ENCODE measurements at regions not wholly inside any gene's neighbourhood (a gene's known extent, or its start where the extent isn't known, plus 50 kb on each side); places are given as distances from the start of the nearest gene placed in this dataset.

GRCh38 chr16:7086822-7087616, 245.6 kb upstream of the RBFOX1 start:
- H3K27me3 ChIP-seq (ENCODE audit: insufficient read depth, low read length) = no peaks in the 10 kb centered on the region
- no peaks in the 10 kb centered on the region for H3K4me1 ChIP-seq (ENCODE audit: control insufficient read depth in 1 of 2, insufficient read depth in 2 of 2, low read length in 2 of 2)
- no peak overlapping the region for H3K9ac ChIP-seq (ENCODE audit: low read length)
- no peaks in the 10 kb centered on the region for H3K36me3 ChIP-seq (ENCODE audit: control insufficient read depth in 1 of 2, insufficient read depth in 2 of 2, low read length in 2 of 2)
- H3K27ac ChIP-seq (ENCODE audit: low read depth, low read length) = no peak overlapping the region
- WGBS (ENCODE audit: extremely low coverage, insufficient coverage, insufficient read length) = no CpG with 5 or more reads among the region's 21 CpGs
- no peak overlapping the region for H2AK5ac ChIP-seq (ENCODE audit: low read length)
- DNase-seq = peak in 1 of 2 donors; percentile 28
- H2BK5ac ChIP-seq (ENCODE audit: low read depth, low read length, poor library complexity) = no peak overlapping the region
- no peak overlapping the region for H4K8ac ChIP-seq (ENCODE audit: low read depth, low read length)
- H4K12ac ChIP-seq (ENCODE audit: low read depth, low read length) = no peak overlapping the region
- no peak overlapping the region for H4K91ac ChIP-seq (ENCODE audit: low read depth, low read length)
- H3K4me2 ChIP-seq (ENCODE audit: low read length) = no peak overlapping the region
- H2BK120ac ChIP-seq (ENCODE audit: insufficient read depth, low read length, poor library complexity) = no peak overlapping the region
- H3K18ac ChIP-seq (ENCODE audit: low read length) = no peak overlapping the region
- no peaks in the 10 kb centered on the region for H3K79me2 ChIP-seq (ENCODE audit: control insufficient read depth, insufficient read depth, low read length, poor library complexity)
- H3K79me1 ChIP-seq (ENCODE audit: low read length) = no peaks in the 10 kb centered on the region
- no peaks in the 10 kb centered on the region for H3K9me3 ChIP-seq (ENCODE audit: insufficient read depth, low read depth, low read length)
- no peak overlapping the region for H2BK12ac ChIP-seq (ENCODE audit: low read length)
- no peak overlapping the region for H2AFZ ChIP-seq (ENCODE audit: insufficient read depth, low read length, poor library complexity)
- H3K14ac ChIP-seq (ENCODE audit: low read length) = no peak overlapping the region
- no peak overlapping the region for H3K23ac ChIP-seq (ENCODE audit: low read length)
- H3K4ac ChIP-seq (ENCODE audit: low read depth, low read length) = no peak overlapping the region
- no peak overlapping the region for H3K4me3 ChIP-seq (ENCODE audit: low read depth, low read length)

DNA sequence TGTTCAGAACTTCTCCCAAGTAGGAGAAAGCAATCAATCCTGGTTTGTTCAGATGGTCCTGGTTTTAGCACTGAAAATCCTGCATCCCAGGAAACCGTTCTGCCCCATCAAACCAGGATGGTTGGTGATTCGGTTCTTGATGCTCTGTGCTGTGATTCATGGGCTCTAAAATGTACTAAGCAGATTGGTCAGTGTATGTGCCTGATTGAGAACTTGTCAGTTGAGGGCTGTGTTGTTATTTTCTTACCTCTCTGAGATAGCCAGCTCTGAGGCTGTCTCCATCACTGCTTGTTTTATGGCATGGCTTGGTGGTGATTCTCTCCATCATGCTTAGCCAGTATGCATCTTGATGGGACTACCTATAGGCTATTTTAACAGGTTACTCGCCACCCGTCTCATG, 246.9 kb upstream of the RBFOX1 start:
- Histone ChIP-seq H4K91ac (ENCODE audit: low read depth, low read length) (no peak overlapping the region), H3K4me3 (ENCODE audit: low read depth, low read length) (no peak overlapping the region), H2AFZ (ENCODE audit: insufficient read depth, low read length, poor library complexity) (no peak overlapping the region), H3K4ac (ENCODE audit: low read depth, low read length) (no peak overlapping the region), H2BK5ac (ENCODE audit: low read depth, low read length, poor library complexity) (no peak overlapping the region), H4K8ac (ENCODE audit: low read depth, low read length) (no peak overlapping the region), H2BK120ac (ENCODE audit: insufficient read depth, low read length, poor library complexity) (no peak overlapping the region), H3K79me1 (ENCODE audit: low read length) (no peaks in the 10 kb centered on the region), H3K27ac (ENCODE audit: low read depth, low read length) (no peak overlapping the region), H3K9me3 (ENCODE audit: insufficient read depth, low read depth, low read length) (no peaks in the 10 kb centered on the region), H3K18ac (ENCODE audit: low read length) (no peak overlapping the region), H3K14ac (ENCODE audit: low read length) (no peak overlapping the region), H3K36me3 (ENCODE audit: control insufficient read depth in 1 of 2, insufficient read depth in 2 of 2, low read length in 2 of 2) (no peaks in the 10 kb centered on the region), H2AK5ac (ENCODE audit: low read length) (no peak overlapping the region), H3K9ac (ENCODE audit: low read length) (no peak overlapping the region), H3K4me2 (ENCODE audit: low read length) (no peak overlapping the region), H3K4me1 (ENCODE audit: control insufficient read depth in 1 of 2, insufficient read depth in 2 of 2, low read length in 2 of 2) (no peaks in the 10 kb centered on the region), H3K23ac (ENCODE audit: low read length) (no peak overlapping the region), H4K12ac (ENCODE audit: low read depth, low read length) (no peak overlapping the region), H3K27me3 (ENCODE audit: insufficient read depth, low read length) (no peaks in the 10 kb centered on the region), H2BK12ac (ENCODE audit: low read length) (no peak overlapping the region), H3K79me2 (ENCODE audit: control insufficient read depth, insufficient read depth, low read length, poor library complexity) (no peaks in the 10 kb centered on the region)
- WGBS (ENCODE audit: extremely low coverage, insufficient coverage, insufficient read length) = no CpG with 5 or more reads among the region's 4 CpGs
- DNase-seq = no peak

DNA sequence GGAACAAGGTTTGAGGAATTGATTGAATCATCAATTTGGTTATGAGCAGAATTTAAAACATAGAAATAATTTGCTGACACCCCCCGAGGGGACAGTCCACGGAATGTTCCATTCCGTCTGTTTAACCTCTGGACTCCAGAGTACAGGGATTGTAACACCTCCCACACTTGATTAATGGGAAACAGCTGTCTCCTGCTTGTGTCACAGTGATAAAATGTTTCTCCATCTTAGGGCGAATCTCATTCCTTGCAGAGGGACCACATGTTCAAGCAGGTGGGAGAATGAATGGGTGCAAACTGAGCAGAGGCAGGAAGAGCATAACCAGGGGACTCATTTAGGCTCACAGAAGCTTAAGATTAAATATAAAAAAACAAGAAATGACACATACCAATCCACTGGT, 249.5 kb upstream of the RBFOX1 start:
- no peak overlapping the region for H2AK5ac ChIP-seq (ENCODE audit: low read length)
- DNase-seq = no peak
- H3K4me3 ChIP-seq (ENCODE audit: low read depth, low read length) = no peak overlapping the region
- H3K18ac ChIP-seq (ENCODE audit: low read length) = no peak overlapping the region
- no peaks in the 10 kb centered on the region for H3K27me3 ChIP-seq (ENCODE audit: insufficient read depth, low read length)
- no peaks in the 10 kb centered on the region for H3K4me1 ChIP-seq (ENCODE audit: control insufficient read depth in 1 of 2, insufficient read depth in 2 of 2, low read length in 2 of 2)
- H3K14ac ChIP-seq (ENCODE audit: low read length) = no peak overlapping the region
- no peak overlapping the region for H2BK12ac ChIP-seq (ENCODE audit: low read length)
- WGBS (ENCODE audit: extremely low coverage, insufficient coverage, insufficient read length) = no CpG with 5 or more reads among the region's 4 CpGs
- no peak overlapping the region for H4K91ac ChIP-seq (ENCODE audit: low read depth, low read length)
- H4K12ac ChIP-seq (ENCODE audit: low read depth, low read length) = no peak overlapping the region
- no peak overlapping the region for H2BK120ac ChIP-seq (ENCODE audit: insufficient read depth, low read length, poor library complexity)
- H3K9ac ChIP-seq (ENCODE audit: low read length) = no peak overlapping the region
- no peak overlapping the region for H2BK5ac ChIP-seq (ENCODE audit: low read depth, low read length, poor library complexity)
- H3K79me2 ChIP-seq (ENCODE audit: control insufficient read depth, insufficient read depth, low read length, poor library complexity) = no peaks in the 10 kb centered on the region
- no peak overlapping the region for H4K8ac ChIP-seq (ENCODE audit: low read depth, low read length)
- no peaks in the 10 kb centered on the region for H3K9me3 ChIP-seq (ENCODE audit: insufficient read depth, low read depth, low read length)
- H3K36me3 ChIP-seq (ENCODE audit: control insufficient read depth in 1 of 2, insufficient read depth in 2 of 2, low read length in 2 of 2) = no peaks in the 10 kb centered on the region
- H2AFZ ChIP-seq (ENCODE audit: insufficient read depth, low read length, poor library complexity) = no peak overlapping the region
- H3K4ac ChIP-seq (ENCODE audit: low read depth, low read length) = no peak overlapping the region
- H3K23ac ChIP-seq (ENCODE audit: low read length) = no peak overlapping the region
- no peaks in the 10 kb centered on the region for H3K79me1 ChIP-seq (ENCODE audit: low read length)
- no peak overlapping the region for H3K27ac ChIP-seq (ENCODE audit: low read depth, low read length)
- no peak overlapping the region for H3K4me2 ChIP-seq (ENCODE audit: low read length)

DNA sequence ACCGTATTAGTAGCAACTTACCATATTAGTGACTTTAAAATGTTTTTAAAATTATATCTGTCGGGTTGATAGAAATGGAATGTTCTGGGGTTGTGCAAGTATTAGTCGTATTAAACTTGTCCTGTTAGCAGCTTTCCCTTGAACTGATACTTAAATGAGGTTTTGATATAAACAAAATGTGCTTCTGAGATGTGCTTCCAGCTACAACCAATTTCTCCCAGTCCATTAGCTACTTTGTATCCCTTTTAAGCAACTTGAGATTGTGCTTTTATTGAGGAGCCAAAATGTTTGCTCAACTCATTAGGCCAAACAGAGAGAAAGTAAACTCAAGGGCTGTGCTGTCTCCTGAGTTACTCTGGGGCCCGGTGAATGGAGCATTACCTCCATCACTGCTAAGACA, 255.0 kb upstream of the RBFOX1 start:
- H2AK5ac ChIP-seq (ENCODE audit: low read length) = no peak overlapping the region
- DNase-seq = no peak
- H3K4me2 ChIP-seq (ENCODE audit: low read length) = no peak overlapping the region
- no peaks in the 10 kb centered on the region for H3K79me2 ChIP-seq (ENCODE audit: control insufficient read depth, insufficient read depth, low read length, poor library complexity)
- H2BK12ac ChIP-seq (ENCODE audit: low read length) = no peak overlapping the region
- H3K9ac ChIP-seq (ENCODE audit: low read length) = no peak overlapping the region
- no peak overlapping the region for H4K8ac ChIP-seq (ENCODE audit: low read depth, low read length)
- no peaks in the 10 kb centered on the region for H3K27me3 ChIP-seq (ENCODE audit: insufficient read depth, low read length)
- no peak overlapping the region for H2BK5ac ChIP-seq (ENCODE audit: low read depth, low read length, poor library complexity)
- no peak overlapping the region for H4K91ac ChIP-seq (ENCODE audit: low read depth, low read length)
- no peak overlapping the region for H3K18ac ChIP-seq (ENCODE audit: low read length)
- H3K36me3 ChIP-seq (ENCODE audit: control insufficient read depth in 1 of 2, insufficient read depth in 2 of 2, low read length in 2 of 2) = no peaks in the 10 kb centered on the region
- no peak overlapping the region for H3K23ac ChIP-seq (ENCODE audit: low read length)
- H3K79me1 ChIP-seq (ENCODE audit: low read length) = no peaks in the 10 kb centered on the region
- H3K27ac ChIP-seq (ENCODE audit: low read depth, low read length) = no peak overlapping the region
- no peak overlapping the region for H3K4me3 ChIP-seq (ENCODE audit: low read depth, low read length)
- H2BK120ac ChIP-seq (ENCODE audit: insufficient read depth, low read length, poor library complexity) = no peak overlapping the region
- no peaks in the 10 kb centered on the region for H3K4me1 ChIP-seq (ENCODE audit: control insufficient read depth in 1 of 2, insufficient read depth in 2 of 2, low read length in 2 of 2)
- no peaks in the 10 kb centered on the region for H3K9me3 ChIP-seq (ENCODE audit: insufficient read depth, low read depth, low read length)
- no peak overlapping the region for H3K4ac ChIP-seq (ENCODE audit: low read depth, low read length)
- H3K14ac ChIP-seq (ENCODE audit: low read length) = no peak overlapping the region
- no peak overlapping the region for H2AFZ ChIP-seq (ENCODE audit: insufficient read depth, low read length, poor library complexity)
- H4K12ac ChIP-seq (ENCODE audit: low read depth, low read length) = no peak overlapping the region
- WGBS (ENCODE audit: extremely low coverage, insufficient coverage, insufficient read length) = no CpG with 5 or more reads among the region's 4 CpGs
